ENCODE measurements at regions not wholly inside any gene's neighbourhood (a gene's known extent, or its start where the extent isn't known, plus 50 kb on each side); places are given as distances from the start of the nearest gene placed in this dataset.

- FAIRE-seq (no peak), DNase-seq (ENCODE audit: low read depth, low spot score) (no peak)
- Histone ChIP-seq H3K27ac (ENCODE audit: control insufficient read depth, insufficient read depth, low read length) (no peak overlapping the region), H3K79me2 (ENCODE audit: control insufficient read depth, insufficient read depth, low read length) (no peaks in the 10 kb centered on the region), H3K4me1 (ENCODE audit: control insufficient read depth, extremely low read depth, insufficient read depth, low read length) (no peaks in the 10 kb centered on the region), H3K9me3 (ENCODE audit: control insufficient read depth, low read depth, low read length) (no peaks in the 10 kb centered on the region), H3K27me3 (ENCODE audit: control insufficient read depth, extremely low read depth, insufficient read depth, low read length) (no peaks in the 10 kb centered on the region), H3K4me2 (ENCODE audit: control insufficient read depth, extremely low read depth, insufficient read depth, low read depth, low read length) (no peak overlapping the region), H4K20me1 (ENCODE audit: control insufficient read depth, extremely low read depth, insufficient read depth, low read length) (no peaks in the 10 kb centered on the region), H3K36me3 (ENCODE audit: control insufficient read depth in 2 of 2, extremely low read depth in 1 of 2, insufficient read depth in 2 of 2, low read length in 2 of 2) (no peaks in the 10 kb centered on the region), H3K4me3 (ENCODE audit: control insufficient read depth in 2 of 3, extremely low read depth in 1 of 3, insufficient read depth in 2 of 3, low read depth in 1 of 3, low read length in 3 of 3) (no peak overlapping the region), H3K9ac (ENCODE audit: control insufficient read depth, extremely low read depth, insufficient read depth, low read length) (no peak overlapping the region), H3K9me1 (ENCODE audit: control insufficient read depth, extremely low read depth, insufficient read depth, low read length) (no peaks in the 10 kb centered on the region), H2AFZ (ENCODE audit: control insufficient read depth, low read length) (no peak overlapping the region)
- dilution Hi-C loops (cut with MboI; ENCODE audit: extremely low pct_ligation_motif_present, low sequenced_read_pairs), result no loop called here
- TF ChIP-seq CTCF (optimal IDR thresholded peaks at IDR 0.05 in 1 of 3, IDR thresholded peaks at IDR 0.05 in 1 of 3, conservative IDR thresholded peaks at IDR 0.05 in 1 of 3; ENCODE audit: extremely low read depth in 1 of 3, insufficient read depth in 2 of 3, low read length in 3 of 3) (no peak), EZH2 (IDR thresholded peaks at IDR 0.05; ENCODE audit: low read length) (no peak)
These were observed 94.3 kb upstream of the ARPP21 start for GRCh38 chr3:35544976-35545375.

GRCh38 chr3:35549690-35550089 lies 89.6 kb upstream of the ARPP21 start:
- H3K9ac ChIP-seq (ENCODE audit: control insufficient read depth, extremely low read depth, insufficient read depth, low read length), result no peak overlapping the region
- no peaks in the 10 kb centered on the region for H3K4me1 ChIP-seq (ENCODE audit: control insufficient read depth, extremely low read depth, insufficient read depth, low read length)
- H3K27me3 ChIP-seq (ENCODE audit: control insufficient read depth, extremely low read depth, insufficient read depth, low read length), result no peaks in the 10 kb centered on the region
- H3K79me2 ChIP-seq (ENCODE audit: control insufficient read depth, insufficient read depth, low read length), result no peaks in the 10 kb centered on the region
- no peaks in the 10 kb centered on the region for H3K9me1 ChIP-seq (ENCODE audit: control insufficient read depth, extremely low read depth, insufficient read depth, low read length)
- no peaks in the 10 kb centered on the region for H3K36me3 ChIP-seq (ENCODE audit: control insufficient read depth in 2 of 2, extremely low read depth in 1 of 2, insufficient read depth in 2 of 2, low read length in 2 of 2)
- FAIRE-seq (no peak), DNase-seq (ENCODE audit: low read depth, low spot score) (no peak)
- no peak overlapping the region for H3K4me2 ChIP-seq (ENCODE audit: control insufficient read depth, extremely low read depth, insufficient read depth, low read depth, low read length)
- no peaks in the 10 kb centered on the region for H4K20me1 ChIP-seq (ENCODE audit: control insufficient read depth, extremely low read depth, insufficient read depth, low read length)
- H3K9me3 ChIP-seq (ENCODE audit: control insufficient read depth, low read depth, low read length), result no peaks in the 10 kb centered on the region
- no peak overlapping the region for H2AFZ ChIP-seq (ENCODE audit: control insufficient read depth, low read length)
- no peak for TF ChIP-seq EZH2 (IDR thresholded peaks at IDR 0.05; ENCODE audit: low read length)
- TF ChIP-seq CTCF (optimal IDR thresholded peaks at IDR 0.05 in 1 of 3, IDR thresholded peaks at IDR 0.05 in 1 of 3, conservative IDR thresholded peaks at IDR 0.05 in 1 of 3; ENCODE audit: extremely low read depth in 1 of 3, insufficient read depth in 2 of 3, low read length in 3 of 3), result no peak
- dilution Hi-C loops (cut with MboI; ENCODE audit: extremely low pct_ligation_motif_present, low sequenced_read_pairs), result no loop called here
- H3K4me3 ChIP-seq (ENCODE audit: control insufficient read depth in 2 of 3, extremely low read depth in 1 of 3, insufficient read depth in 2 of 3, low read depth in 1 of 3, low read length in 3 of 3), result no peak overlapping the region
- H3K27ac ChIP-seq (ENCODE audit: control insufficient read depth, insufficient read depth, low read length), result no peak overlapping the region

All from keratinocyte (primary cell).